ENCODE measurements at regions not wholly inside any gene's neighbourhood (a gene's known extent, or its start where the extent isn't known, plus 50 kb on each side); places are given as distances from the start of the nearest gene placed in this dataset.

- TF ChIP-seq CTCF (conservative IDR thresholded peaks at IDR 0.05; ENCODE audit: low read length), result no peak
- no peak for DNase-seq (ENCODE audit: low read depth)
- H3K4me3 ChIP-seq (ENCODE audit: low read length), result no peak overlapping the region
These were observed 72.1 kb upstream of the STK32A start for GRCh38 chr5:147162740-147163139.

GRCh38 chr5:147167529-147167928 lies 67.3 kb upstream of the STK32A start:
- no peak for DNase-seq (ENCODE audit: low read depth)
- no peak for TF ChIP-seq CTCF (conservative IDR thresholded peaks at IDR 0.05; ENCODE audit: low read length)
- H3K4me3 ChIP-seq (ENCODE audit: low read length), result no peak overlapping the region

DNA sequence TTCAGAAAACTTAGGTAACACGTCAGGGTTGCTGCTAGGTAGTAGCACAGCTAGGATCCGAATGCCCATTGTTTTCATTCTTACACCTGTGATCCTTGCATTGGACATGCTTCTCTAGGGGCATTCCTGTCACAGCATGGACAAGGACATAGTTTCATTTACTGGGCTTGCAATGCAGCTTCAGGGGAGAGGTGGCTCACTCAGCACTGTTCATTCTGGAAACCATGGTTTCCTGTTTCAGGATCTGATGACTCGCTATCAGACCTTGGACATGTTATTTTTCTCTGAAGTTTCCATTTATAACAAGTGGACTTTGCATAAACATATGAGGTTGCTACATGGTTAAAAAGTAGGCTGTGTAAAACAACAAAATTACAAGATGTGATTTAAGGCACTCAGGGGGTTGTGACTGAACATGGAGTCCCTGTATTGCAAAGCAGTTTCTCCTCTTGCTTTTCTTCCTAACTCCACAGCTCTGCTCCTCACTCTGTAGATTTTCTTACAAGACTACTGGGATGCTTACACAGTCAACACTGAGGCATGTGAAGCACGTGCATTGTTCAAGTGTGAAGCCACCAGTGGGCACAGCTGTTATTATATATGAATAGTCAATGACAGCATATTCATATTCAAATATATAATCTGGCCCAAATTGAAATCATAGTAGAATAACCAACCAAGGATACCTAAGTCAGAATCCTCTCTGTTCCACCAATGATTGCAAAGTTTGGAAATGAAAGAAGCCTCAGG lies 66.1 kb upstream of the STK32A start:
- no peak overlapping the region for H3K4me3 ChIP-seq (ENCODE audit: low read length)
- TF ChIP-seq CTCF (conservative IDR thresholded peaks at IDR 0.05; ENCODE audit: low read length), result no peak
- peak; percentile 56 for DNase-seq (ENCODE audit: low read depth)

GRCh38 chr5:147169399-147169798 lies 65.4 kb upstream of the STK32A start:
- DNase-seq (ENCODE audit: low read depth), result peak; percentile 58
- no peak overlapping the region for H3K4me3 ChIP-seq (ENCODE audit: low read length)

DNA sequence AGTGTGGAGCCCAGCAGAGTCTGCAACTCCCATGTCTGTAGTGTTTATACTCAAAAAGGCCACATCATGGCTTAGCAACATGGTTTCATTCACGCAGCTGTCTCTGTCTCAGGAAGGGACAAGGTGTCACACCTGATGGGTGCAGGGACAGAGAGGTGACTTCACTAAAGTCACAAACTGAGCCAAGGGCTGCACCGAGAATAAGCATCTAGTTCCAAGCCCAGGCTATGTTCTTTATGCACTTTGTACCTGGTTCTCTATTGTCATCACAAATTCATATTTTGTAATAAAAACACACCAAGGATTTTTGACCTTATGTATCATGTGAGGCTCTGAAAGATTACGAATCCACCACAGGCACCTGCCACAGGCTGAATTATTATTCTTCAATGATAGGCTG lies 64.9 kb upstream of the STK32A start:
- DNase-seq (ENCODE audit: low read depth), result no peak
- TF ChIP-seq CTCF (conservative IDR thresholded peaks at IDR 0.05; ENCODE audit: low read length), result no peak
- no peak overlapping the region for H3K4me3 ChIP-seq (ENCODE audit: low read length)

More at GRCh38 chr5:147169399-147169798, 65.4 kb upstream of the STK32A start:
- no peak for TF ChIP-seq CTCF (conservative IDR thresholded peaks at IDR 0.05; ENCODE audit: low read length)

DNA sequence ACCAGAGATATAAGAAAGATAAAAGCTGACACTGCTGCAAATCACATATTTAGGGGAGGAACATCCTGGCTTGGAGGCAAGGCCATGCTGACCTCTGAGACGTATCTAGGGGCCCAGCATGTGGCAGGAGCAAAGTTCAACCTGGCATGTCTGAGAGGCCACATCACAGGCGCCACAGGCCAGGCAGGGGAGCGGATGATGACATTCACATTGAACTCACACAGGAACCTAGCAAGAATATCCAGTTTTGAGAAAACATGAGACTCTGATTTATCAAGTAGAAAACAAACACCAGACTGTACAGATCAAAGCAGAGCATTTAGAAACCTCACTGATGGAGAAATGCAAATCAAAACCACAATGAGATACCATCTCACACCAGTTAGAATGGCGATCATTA lies 64.2 kb upstream of the STK32A start:
- no peak for TF ChIP-seq CTCF (conservative IDR thresholded peaks at IDR 0.05; ENCODE audit: low read length)
- no peak for DNase-seq (ENCODE audit: low read depth)
- H3K4me3 ChIP-seq (ENCODE audit: low read length), result no peak overlapping the region

GRCh38 chr5:147174671-147175265 lies 60.1 kb upstream of the STK32A start:
- DNase-seq (ENCODE audit: low read depth), result no peak
- no peak for TF ChIP-seq CTCF (conservative IDR thresholded peaks at IDR 0.05; ENCODE audit: low read length)
- no peak overlapping the region for H3K4me3 ChIP-seq (ENCODE audit: low read length)
